Rectal smooth muscle tissue (tissue), 1 donor: ENCODE measurements at regions not wholly inside any gene's neighbourhood (a gene's known extent, or its start where the extent isn't known, plus 50 kb on each side); places are given as distances from the start of the nearest gene placed in this dataset.

Experiments
- H3K27ac ChIP-seq: one replicate; pipeline ENCODE4 v1.7.0; 2013; ENCODE audit warnings: low read depth, low read length, inconsistent platforms
- H3K27me3 ChIP-seq: one replicate; pipeline ENCODE4 v1.7.0; 2013; ENCODE audit warnings: low read length; ENCODE audit not compliant: control insufficient read depth, insufficient read depth
- H3K36me3 ChIP-seq: one replicate; pipeline ENCODE4 v1.7.0; 2013; ENCODE audit warnings: low read length; ENCODE audit not compliant: control insufficient read depth, insufficient read depth
- H3K4me1 ChIP-seq: one replicate; pipeline ENCODE4 v1.7.0; 2013; ENCODE audit warnings: low read length; ENCODE audit not compliant: control insufficient read depth, insufficient read depth
- H3K4me3 ChIP-seq: one replicate; pipeline ENCODE4 v1.7.0; 2013; ENCODE audit warnings: low read length
- H3K9ac ChIP-seq: one replicate; pipeline ENCODE4 v1.7.0; 2013; ENCODE audit warnings: low read length

- H3K4me1 ChIP-seq: no peaks in the 10 kb centered on the region
- H3K9ac ChIP-seq: no peak overlapping the region
- no peaks in the 10 kb centered on the region for H3K36me3 ChIP-seq
- no peaks in the 10 kb centered on the region for H3K27me3 ChIP-seq
- H3K4me3 ChIP-seq: no peak overlapping the region
- no peak overlapping the region for H3K27ac ChIP-seq
These were observed 354.2 kb upstream of the KCNN2 start for GRCh38 chr5:114007678-114008077.

- Histone ChIP-seq H3K36me3 (no peaks in the 10 kb centered on the region), H3K4me3 (no peak overlapping the region), H3K27me3 (no peaks in the 10 kb centered on the region), H3K27ac (no peak overlapping the region), H3K4me1 (no peaks in the 10 kb centered on the region), H3K9ac (no peak overlapping the region)
These were observed 351.5 kb upstream of the KCNN2 start for GRCh38 chr5:114010362-114010761.

GRCh38 chr5:114018186-114018585 is 343.7 kb upstream of the KCNN2 start:
- no peaks in the 10 kb centered on the region for H3K4me1 ChIP-seq
- H3K4me3 ChIP-seq: no peak overlapping the region
- H3K36me3 ChIP-seq: no peaks in the 10 kb centered on the region
- H3K27me3 ChIP-seq: no peaks in the 10 kb centered on the region
- no peak overlapping the region for H3K9ac ChIP-seq
- H3K27ac ChIP-seq: no peak overlapping the region

GRCh38 chr5:114038756-114039155 is 323.1 kb upstream of the KCNN2 start:
- H3K4me1 ChIP-seq: no peaks in the 10 kb centered on the region
- no peak overlapping the region for H3K4me3 ChIP-seq
- H3K9ac ChIP-seq: no peak overlapping the region
- H3K27me3 ChIP-seq: no peaks in the 10 kb centered on the region
- no peaks in the 10 kb centered on the region for H3K36me3 ChIP-seq
- H3K27ac ChIP-seq: no peak overlapping the region

DNA sequence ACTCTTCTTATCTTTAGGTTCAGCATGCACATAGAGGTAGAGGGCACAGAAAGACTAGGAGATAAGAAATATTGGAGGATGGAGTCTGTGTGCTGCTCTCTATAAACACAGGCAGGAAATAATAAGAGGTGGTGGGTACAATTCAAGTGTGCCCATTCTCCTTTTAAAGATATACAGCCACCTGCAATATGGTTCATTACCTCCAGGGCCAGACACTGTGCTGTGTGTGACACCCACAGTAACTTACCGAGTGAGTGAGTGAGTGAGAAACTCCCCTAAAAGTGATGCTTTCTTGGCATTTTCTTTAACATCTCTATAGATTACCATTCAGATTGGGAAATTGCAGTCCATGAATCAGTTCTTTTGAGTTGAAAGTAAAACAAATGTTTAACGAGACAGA is 311.8 kb upstream of the KCNN2 start:
- peaks cover 8% of the 10 kb centered on the region for H3K4me1 ChIP-seq
- H3K4me3 ChIP-seq: no peak overlapping the region
- H3K36me3 ChIP-seq: no peaks in the 10 kb centered on the region
- H3K27ac ChIP-seq: no peak overlapping the region
- H3K9ac ChIP-seq: no peak overlapping the region
- no peaks in the 10 kb centered on the region for H3K27me3 ChIP-seq

- H3K4me3 ChIP-seq: no peak overlapping the region
- no peak overlapping the region for H3K27ac ChIP-seq
- H3K4me1 ChIP-seq: peaks cover 8% of the 10 kb centered on the region
- no peaks in the 10 kb centered on the region for H3K27me3 ChIP-seq
- H3K36me3 ChIP-seq: no peaks in the 10 kb centered on the region
- no peak overlapping the region for H3K9ac ChIP-seq
These were observed 308.5 kb upstream of the KCNN2 start for GRCh38 chr5:114053372-114053771.

DNA sequence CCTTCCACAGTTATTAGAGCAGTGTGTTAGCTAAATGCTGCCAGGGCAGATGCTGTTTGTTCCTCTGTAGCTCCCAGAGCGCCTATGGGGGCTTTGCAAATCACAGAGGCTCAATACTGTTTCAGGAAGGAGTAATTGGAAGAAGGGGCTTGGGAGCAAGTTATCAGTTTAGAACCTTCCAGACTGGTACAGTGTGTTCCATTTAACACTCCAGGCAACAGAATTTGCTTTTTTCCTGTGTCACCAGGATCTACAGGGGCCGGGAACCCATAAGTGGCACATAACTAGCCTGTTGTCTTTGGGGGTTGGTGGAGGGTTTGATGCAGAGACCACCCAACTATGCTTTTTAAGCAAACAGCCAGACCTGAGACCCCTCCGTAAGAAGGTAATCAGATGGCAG is 307.3 kb upstream of the KCNN2 start:
- Histone ChIP-seq H3K4me3 (no peak overlapping the region), H3K27me3 (no peaks in the 10 kb centered on the region), H3K4me1 (peaks cover 8% of the 10 kb centered on the region), H3K36me3 (no peaks in the 10 kb centered on the region), H3K27ac (no peak overlapping the region), H3K9ac (no peak overlapping the region)

- Histone ChIP-seq H3K36me3 (no peaks in the 10 kb centered on the region), H3K9ac (no peak overlapping the region), H3K27me3 (no peaks in the 10 kb centered on the region), H3K4me3 (peak overlapping the region; percentile 44), H3K27ac (no peak overlapping the region), H3K4me1 (peaks cover 8% of the 10 kb centered on the region)
These were observed 306.3 kb upstream of the KCNN2 start for GRCh38 chr5:114055318-114056184.

GRCh38 chr5:114056185-114056538 is 305.7 kb upstream of the KCNN2 start:
- Histone ChIP-seq H3K27ac (no peak overlapping the region), H3K36me3 (no peaks in the 10 kb centered on the region), H3K9ac (no peak overlapping the region), H3K4me1 (peaks cover 8% of the 10 kb centered on the region), H3K27me3 (no peaks in the 10 kb centered on the region), H3K4me3 (peak overlapping the region; percentile 44)

DNA sequence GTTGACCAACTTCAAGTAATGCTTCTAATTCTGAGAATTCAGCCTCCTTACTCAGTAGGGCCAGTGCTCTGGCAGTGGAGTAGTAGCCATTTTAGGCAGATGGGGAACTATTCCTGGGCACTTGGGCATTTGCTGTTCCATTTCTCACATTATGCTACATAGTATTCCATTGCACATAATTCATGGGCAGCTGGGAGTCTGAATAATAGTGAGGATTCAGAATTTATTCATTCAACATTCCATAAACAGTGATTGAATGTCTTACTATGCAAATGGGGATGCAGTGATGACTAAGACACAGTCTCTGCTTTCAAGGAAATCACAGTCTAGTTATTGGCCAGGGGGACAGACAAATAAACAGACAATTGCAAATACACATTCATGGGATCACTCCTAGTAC is 301.0 kb upstream of the KCNN2 start:
- Histone ChIP-seq H3K4me1 (no peaks in the 10 kb centered on the region), H3K9ac (no peak overlapping the region), H3K27ac (no peak overlapping the region), H3K27me3 (no peaks in the 10 kb centered on the region), H3K36me3 (no peaks in the 10 kb centered on the region), H3K4me3 (no peak overlapping the region)

DNA sequence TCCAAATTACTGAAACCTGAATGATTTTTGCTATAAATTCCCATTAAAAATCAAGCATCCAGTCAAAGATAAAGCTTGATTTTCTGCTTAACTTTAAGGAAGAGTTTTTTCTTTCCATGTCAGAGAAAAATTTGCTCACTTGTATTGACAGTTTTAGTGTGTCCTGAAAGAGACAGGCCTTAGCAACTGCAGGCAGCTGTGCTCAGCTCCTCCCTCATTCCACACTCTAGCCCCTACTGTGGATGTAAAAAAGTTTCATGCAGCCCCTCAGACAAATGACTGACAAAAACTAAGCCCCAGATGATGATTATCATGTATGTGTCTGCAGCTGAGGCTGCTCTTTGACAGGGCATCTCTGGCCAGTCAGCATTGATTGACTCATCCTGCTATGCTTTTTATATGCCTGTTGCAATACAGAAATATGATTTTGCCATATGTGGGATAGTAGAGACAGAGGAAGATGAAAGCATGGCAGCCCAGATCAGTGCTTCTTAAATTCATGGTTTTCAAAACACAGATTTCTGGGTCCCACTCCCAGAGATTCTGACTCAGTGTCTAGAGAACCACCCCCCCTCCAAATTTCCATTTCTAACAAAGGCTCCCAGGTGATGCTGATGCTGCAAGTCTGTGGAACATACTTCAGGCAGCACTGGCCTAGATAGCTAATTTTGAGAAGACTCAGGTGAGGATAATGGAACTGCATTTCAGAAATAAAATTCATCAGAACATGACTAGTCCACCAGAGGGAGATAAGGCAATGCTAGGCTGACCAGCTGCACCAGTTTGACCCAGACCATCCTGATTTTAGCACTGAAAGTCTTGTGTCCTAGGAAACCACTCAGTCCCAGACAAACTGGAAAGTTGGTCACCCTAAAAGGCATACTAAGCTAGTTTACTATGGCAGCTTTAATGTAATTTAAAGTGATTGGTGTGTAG is 298.7 kb upstream of the KCNN2 start:
- Histone ChIP-seq H3K9ac (no peak overlapping the region), H3K4me3 (no peak overlapping the region), H3K27me3 (no peaks in the 10 kb centered on the region), H3K36me3 (no peaks in the 10 kb centered on the region), H3K27ac (no peak overlapping the region), H3K4me1 (no peaks in the 10 kb centered on the region)

- H3K9ac ChIP-seq: no peak overlapping the region
- H3K4me1 ChIP-seq: no peaks in the 10 kb centered on the region
- no peaks in the 10 kb centered on the region for H3K36me3 ChIP-seq
- H3K27me3 ChIP-seq: no peaks in the 10 kb centered on the region
- H3K4me3 ChIP-seq: no peak overlapping the region
- H3K27ac ChIP-seq: no peak overlapping the region
These were observed 296.0 kb upstream of the KCNN2 start for GRCh38 chr5:114065912-114066311.
